Stimulated activated CD4-positive, alpha-beta T cell treated with anti-CD3 and anti-CD28 coated beads, Interleukin-1b, Interleukin-23, amount 100 ng/mL, for 4 hours (primary cell): ENCODE measurements at regions not wholly inside any gene's neighbourhood (a gene's known extent, or its start where the extent isn't known, plus 50 kb on each side); places are given as distances from the start of the nearest gene placed in this dataset.

ENCODE experiments used
- DNase-seq, 2 donors: peaks; one replicate each; pipeline ENCODE4 v3.0.0-alpha.2; 2020; ENCODE audit warnings: low read depth in 2 of 2

GRCh38 chrX:20863649-20864048 lies 510.6 kb upstream of the CNKSR2 start:
- no peak for DNase-seq

DNA sequence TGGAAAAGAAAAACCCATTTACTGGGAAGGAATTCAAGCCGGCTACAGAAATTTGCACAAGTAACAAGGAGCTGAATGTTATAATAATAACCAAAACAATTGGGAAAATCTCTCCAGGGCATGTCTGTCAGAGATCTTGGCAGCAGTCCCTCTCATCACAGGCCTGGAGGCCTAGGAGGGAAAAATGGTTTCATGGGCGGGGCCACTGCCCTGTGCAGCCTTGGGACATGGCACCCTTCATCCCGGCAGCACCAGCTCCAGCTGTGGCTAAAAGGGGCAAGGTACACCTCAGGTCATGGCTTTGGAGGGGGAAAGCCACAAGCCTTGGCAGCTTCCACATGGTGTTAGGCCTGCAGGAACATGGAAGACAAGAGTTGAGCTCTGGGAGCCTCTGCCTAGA lies 513.1 kb upstream of the CNKSR2 start:
- DNase-seq = no peak

GRCh38 chrX:20857746-20858145 lies 516.5 kb upstream of the CNKSR2 start:
- DNase-seq = no peak

GRCh38 chrX:20838477-20838876 lies 535.7 kb upstream of the CNKSR2 start:
- no peak for DNase-seq

GRCh38 chrX:20829665-20830491 lies 544.3 kb upstream of the CNKSR2 start:
- DNase-seq = no peak

DNA sequence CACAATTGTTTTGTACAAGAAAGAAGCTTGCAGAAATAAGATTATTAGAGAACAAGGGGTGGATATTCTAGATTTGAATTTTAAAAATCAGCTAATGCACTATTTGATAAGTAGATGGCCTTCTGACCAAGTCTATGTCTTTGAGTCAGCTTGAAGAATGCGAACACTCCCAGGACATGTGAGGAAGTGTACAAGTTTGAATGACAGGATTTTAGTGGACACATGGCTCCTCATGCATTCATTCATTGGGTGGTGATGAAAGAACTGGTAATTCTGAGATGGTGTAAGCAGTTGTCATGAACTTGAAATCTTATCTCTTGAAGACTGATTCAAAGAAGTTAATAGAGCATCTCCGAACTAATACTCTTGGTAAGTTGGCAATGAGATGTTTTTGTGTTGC lies 548.2 kb upstream of the CNKSR2 start:
- no peak for DNase-seq

GRCh38 chrX:20803971-20804370 lies 537.3 kb upstream of the RPS6KA3 start:
- no peak for DNase-seq

DNA sequence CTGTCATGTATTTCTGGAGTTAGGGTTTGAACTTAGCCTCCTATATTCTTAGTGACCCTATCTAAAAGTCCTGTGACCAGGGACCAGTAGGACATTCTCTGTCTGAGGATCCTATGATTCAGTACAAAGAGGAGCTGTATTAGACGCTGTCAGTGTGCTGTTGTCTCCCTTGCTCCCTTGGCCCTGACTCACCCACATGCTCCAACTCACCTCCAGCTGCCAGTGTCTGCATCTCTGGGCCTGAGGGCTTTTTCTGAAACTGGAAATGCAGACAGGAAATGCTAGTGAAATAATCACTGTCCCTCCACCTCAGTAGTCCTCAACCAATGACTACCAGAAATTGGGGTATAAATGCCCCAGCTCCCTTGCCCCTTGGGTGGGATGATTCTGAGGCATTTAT lies 535.3 kb upstream of the RPS6KA3 start:
- no peak for DNase-seq

DNA sequence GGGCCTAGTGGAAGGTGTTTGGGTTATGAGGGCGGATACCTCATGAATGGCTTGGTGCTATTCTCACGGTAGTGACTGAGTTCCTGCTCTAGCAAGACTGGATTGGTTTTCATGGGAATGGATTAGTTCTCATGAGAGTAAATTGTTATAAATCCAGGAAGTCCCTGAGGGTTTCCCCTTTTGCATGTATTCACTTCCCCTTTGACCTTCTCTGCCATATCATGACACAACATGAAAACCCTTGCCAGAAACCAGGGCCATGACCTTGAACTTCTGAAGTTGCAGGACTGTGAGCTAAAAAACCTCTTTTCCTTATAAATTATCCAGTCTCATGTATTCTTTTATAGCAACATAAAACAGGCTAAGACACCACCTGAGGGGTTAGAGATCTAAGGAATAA lies 529.7 kb upstream of the RPS6KA3 start:
- no peak for DNase-seq

DNA sequence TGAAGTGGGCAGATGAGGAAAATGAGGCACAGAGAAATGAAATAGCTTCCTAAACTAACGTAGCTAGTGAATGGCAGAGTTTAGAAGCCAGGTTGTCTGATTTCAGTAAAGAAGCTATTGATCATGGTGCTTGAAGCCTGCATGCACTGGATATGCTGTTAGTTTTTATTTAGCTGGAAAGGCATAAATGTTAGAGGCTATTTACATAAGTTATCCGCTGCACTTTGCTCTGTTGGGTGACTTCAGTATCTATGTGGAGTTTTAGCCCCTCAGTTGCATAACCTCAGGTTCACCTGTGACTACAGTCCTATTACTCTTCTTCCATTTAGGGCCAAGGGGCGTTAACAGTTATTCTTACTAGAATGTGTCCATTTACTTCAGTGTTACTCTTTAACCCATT lies 522.4 kb upstream of the RPS6KA3 start:
- no peak for DNase-seq

GRCh38 chrX:20767346-20767745 lies 500.6 kb upstream of the RPS6KA3 start:
- DNase-seq = no peak

DNA sequence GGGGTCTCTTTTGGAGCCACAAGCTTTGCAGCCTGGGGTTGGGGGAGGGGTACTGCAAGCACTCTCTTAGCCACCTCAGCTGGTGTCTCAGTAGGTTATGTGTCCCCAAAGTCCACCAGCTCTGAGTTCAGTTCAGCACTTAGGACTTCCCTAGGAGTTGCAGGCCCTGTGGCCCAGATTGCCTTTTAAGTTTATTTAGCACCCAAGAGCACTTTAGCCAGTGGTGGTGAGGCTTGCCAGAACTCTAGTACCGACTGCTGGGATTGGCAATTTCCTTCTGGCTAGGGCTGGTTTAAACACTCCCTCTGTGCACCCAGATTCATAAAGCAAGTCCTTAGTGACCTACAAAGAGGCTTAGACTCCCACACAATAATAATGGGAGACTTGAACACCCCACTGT lies 489.9 kb upstream of the RPS6KA3 start:
- no peak for DNase-seq

DNA sequence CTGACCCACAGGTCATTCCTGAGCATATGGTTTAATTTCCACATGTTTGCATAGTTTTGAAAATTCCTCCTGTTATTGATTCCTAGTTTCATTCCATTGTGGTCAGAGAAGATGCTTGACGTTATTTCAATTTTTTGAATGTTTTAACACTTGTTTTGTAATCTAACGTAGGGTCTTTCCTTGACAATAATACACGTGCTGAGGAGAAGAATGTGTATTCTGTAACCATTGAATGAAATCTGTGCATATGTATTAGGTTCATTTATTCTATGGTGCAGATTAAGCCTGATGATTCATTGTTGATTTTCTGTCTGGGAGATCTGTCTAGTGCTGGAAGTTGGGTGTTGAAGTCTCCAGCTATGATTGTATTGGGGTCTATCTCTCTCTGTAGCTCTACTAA lies 486.4 kb upstream of the RPS6KA3 start:
- DNase-seq = no peak

DNA sequence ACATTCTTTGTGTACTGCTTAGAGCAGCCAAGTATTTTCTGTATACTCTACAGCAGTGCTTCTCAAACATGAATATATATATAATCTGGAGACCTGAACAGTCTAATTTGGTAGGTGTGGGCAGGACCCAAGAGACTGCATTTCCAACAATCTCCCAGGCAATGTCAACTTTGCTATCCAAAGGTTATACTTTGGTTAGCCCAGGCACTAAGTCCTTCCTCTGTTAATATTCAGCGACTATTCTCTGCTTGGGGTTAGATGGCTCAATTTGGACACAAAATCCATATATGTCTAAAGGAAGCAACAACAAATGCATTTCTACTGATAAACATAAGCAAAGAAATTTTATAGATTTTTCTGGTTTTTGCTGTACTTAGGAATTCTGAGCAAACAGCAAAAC lies 480.0 kb upstream of the RPS6KA3 start:
- DNase-seq = no peak

- no peak for DNase-seq
Observed at GRCh38 chrX:20743046-20743445, 476.3 kb upstream of the RPS6KA3 start.

GRCh38 chrX:20742106-20742505 lies 475.4 kb upstream of the RPS6KA3 start:
- no peak for DNase-seq

- DNase-seq = no peak
Observed at GRCh38 chrX:20740443-20740842, 473.7 kb upstream of the RPS6KA3 start.

- DNase-seq = no peak
Observed at GRCh38 chrX:20739038-20739745, 472.5 kb upstream of the RPS6KA3 start.

GRCh38 chrX:20729416-20729815 lies 462.7 kb upstream of the RPS6KA3 start:
- DNase-seq = no peak

GRCh38 chrX:20727447-20727846 lies 460.7 kb upstream of the RPS6KA3 start:
- DNase-seq = no peak

- no peak for DNase-seq
Observed at GRCh38 chrX:20720954-20721626, 454.4 kb upstream of the RPS6KA3 start.

DNA sequence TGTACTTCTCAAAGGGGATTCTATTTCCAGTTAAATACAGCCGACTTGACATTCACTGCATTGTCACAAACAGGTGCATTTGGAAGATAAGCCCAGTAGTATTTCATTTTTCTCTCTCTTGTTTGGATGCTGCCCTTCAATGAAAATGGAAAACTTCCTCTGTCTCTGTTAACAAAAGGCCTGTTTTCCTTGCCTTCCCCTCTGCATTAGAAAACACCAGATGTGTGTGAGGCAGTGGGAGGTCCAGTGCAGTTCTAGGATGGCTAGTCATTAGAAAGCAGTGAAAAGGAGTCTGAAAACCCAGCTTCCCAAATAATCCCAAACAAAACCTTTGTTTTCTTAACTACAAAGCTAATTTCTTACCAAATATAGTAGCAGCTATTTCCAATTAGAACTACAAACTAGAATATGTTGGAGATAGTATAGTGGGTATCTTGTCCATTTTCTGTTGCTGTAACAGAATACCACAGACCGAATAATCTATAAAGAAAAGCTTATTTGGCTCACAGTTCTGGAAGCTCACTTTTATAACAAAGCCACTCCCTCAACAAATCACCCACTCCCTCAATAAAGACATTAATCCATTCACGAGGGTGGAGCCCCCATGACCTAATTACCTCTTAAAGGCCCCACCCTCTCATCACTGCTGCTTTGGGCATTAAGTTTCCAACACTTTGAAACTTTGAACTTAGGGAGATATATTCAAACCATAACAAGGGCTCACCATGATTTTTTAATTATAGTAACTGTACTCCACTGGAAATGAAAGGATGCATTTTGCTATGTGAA lies 452.1 kb upstream of the RPS6KA3 start:
- no peak for DNase-seq
